NT2/D1 (cell line): ENCODE measurements at regions not wholly inside any gene's neighbourhood (a gene's known extent, or its start where the extent isn't known, plus 50 kb on each side); places are given as distances from the start of the nearest gene placed in this dataset.

Source experiments
- SUZ12 ChIP-seq: IDR thresholded peaks from 2 replicates; pipeline ENCODE4 v1.6.1; 2011; ENCODE audit not compliant: insufficient read length, insufficient read depth; ENCODE audit errors: extremely low read depth
- YY1 ChIP-seq: IDR thresholded peaks from 2 replicates; pipeline ENCODE4 v1.6.1; 2011; ENCODE audit not compliant: insufficient read length, insufficient read depth
- ZNF274 ChIP-seq: IDR thresholded peaks from 2 replicates; pipeline ENCODE4 v1.6.1; 2011; ENCODE audit warnings: mild to moderate bottlenecking, low read depth, low read length

DNA sequence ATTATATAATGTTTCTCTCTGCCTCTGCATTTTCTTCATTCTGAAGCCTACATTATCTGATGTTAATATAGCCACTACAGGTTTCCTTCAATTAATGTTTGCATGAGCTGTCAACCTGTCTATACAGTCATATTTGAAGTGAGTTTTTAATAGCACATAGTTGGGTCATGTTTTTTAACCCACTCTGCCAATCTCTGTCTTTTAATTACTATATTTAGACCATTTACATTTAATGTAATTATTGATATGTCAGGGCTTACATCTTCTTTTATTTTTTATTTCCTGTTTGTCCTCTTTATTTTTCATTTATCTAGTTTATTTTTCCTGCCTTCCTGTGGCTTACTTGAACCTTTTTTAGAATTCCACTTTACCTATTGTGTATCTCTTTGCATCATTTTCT lies 124.3 kb upstream of the PDE1C start:
- TF ChIP-seq YY1 (no peak), SUZ12 (no peak), ZNF274 (no peak)
